Muscle layer of duodenum (tissue), 2 donors: ENCODE measurements at regions not wholly inside any gene's neighbourhood (a gene's known extent, or its start where the extent isn't known, plus 50 kb on each side); places are given as distances from the start of the nearest gene placed in this dataset.

Experiments
- H3K27ac ChIP-seq: one replicate; pipeline ENCODE4 v1.7.0; 2013; ENCODE audit warnings: mild to moderate bottlenecking, low read length
- H3K27me3 ChIP-seq: one replicate; pipeline ENCODE4 v1.7.0; 2013; ENCODE audit warnings: low read depth, mild to moderate bottlenecking, control low read depth, low read length
- H3K36me3 ChIP-seq, 2 donors: one replicate each; pipeline ENCODE4 v1.7.0; 2013; ENCODE audit warnings: low read length in 2 of 2, control low read depth in 1 of 2, mild to moderate bottlenecking in 1 of 2; ENCODE audit not compliant: insufficient read depth in 2 of 2, control insufficient read depth in 1 of 2
- H3K4me1 ChIP-seq, 2 donors: one replicate each; pipeline ENCODE4 v1.7.0; 2013; ENCODE audit warnings: low read length in 2 of 2, mild to moderate bottlenecking in 2 of 2, control low read depth in 1 of 2, moderate library complexity in 1 of 2; ENCODE audit not compliant: insufficient read depth in 2 of 2, control insufficient read depth in 1 of 2
- H3K4me3 ChIP-seq, 2 donors: one replicate each; pipeline ENCODE4 v1.7.0; 2013; ENCODE audit warnings: low read length in 2 of 2, low read depth in 1 of 2, mild to moderate bottlenecking in 1 of 2
- H3K9me3 ChIP-seq, 2 donors: one replicate each; pipeline ENCODE4 v1.7.0; 2013; ENCODE audit warnings: low read length in 2 of 2, control low read depth in 1 of 2, mild to moderate bottlenecking in 1 of 2; ENCODE audit not compliant: control insufficient read depth in 1 of 2
- donor health status: healthy.

DNA sequence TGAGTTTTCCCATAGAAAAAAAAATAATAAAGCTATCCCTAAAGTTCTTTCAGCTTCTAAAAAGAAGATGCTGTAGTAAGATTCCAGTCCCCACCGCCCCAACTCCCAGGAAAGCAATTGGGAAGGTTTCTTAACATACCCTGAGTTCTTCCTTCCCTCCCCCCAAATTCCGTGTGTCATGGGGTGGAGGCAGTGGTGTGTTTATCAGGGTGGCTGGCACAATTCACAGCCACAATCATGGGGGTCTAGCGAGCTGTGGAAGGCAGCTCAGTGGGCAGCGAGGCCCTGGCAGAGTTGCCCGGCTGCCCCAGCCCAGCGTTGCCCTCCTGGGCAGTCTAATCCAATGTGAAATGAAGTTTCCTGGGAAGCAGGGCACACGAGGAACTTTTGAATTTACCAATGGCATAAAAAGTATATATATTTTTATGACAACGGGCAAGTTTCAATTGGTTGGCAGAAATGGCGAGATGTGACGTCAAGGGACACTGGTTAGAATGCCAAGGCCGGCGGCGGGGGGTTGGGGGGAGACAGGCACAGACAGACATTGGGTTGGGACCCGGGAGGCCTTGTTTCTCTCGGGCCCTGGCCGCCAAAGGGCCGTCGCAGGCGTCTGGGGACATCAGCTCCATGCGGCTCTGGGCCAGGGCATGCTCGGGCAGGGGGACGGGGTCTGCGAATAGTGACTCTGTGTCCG, 80.7 kb upstream of the PPARA start:
- Histone ChIP-seq H3K4me1 (peaks cover 25 to 30% of the 10 kb centered on the region in 2 donors), H3K4me3 (peak overlapping the region; percentile 74 to 83), H3K36me3 (peaks cover 0 to 33% of the 10 kb centered on the region in 2 donors), H3K27me3 (no peaks in the 10 kb centered on the region), H3K27ac (peak overlapping the region; percentile 100), H3K9me3 (no peaks in the 10 kb centered on the region)

DNA sequence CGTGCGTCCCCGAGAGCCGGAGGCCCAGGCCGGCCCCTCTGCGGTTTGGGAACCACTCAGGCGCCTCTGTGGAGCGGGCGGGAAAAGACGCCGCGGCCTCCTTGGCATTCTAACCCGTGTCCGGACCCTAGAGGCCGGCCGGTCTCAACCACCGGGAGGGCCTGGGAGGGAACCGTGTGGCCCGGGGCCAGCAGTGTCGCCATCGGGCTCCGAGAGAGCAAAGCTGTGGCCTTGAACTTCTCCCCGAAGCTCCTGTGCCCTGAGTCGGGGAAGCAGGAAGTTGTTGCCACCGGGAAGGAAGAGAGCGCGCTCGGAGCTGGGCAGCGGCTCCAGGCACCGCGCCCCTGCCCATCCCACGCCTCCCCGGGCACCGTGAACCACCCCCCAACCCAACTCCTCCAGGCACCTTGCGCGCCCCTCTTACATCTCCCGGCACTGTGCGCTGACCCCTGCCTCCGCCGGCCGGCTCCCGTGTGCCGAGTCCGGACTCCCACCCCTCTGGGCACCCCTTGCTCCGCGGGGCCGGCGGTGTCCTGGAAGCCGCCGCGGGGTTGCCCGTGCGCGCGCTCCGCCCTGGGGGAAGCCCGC, 80.0 kb upstream of the PPARA start:
- H3K4me3 ChIP-seq, result peak overlapping the region; percentile 74 to 83
- no peaks in the 10 kb centered on the region for H3K9me3 ChIP-seq
- peaks cover 0 to 33% of the 10 kb centered on the region in 2 donors for H3K36me3 ChIP-seq
- peaks cover 27 to 34% of the 10 kb centered on the region in 2 donors for H3K4me1 ChIP-seq
- H3K27me3 ChIP-seq, result no peaks in the 10 kb centered on the region
- peak overlapping the region; percentile 100 for H3K27ac ChIP-seq

GRCh38 chr22:46070803-46071450, 79.4 kb upstream of the PPARA start:
- peak overlapping the region; percentile 100 for H3K27ac ChIP-seq
- peaks cover 30 to 32% of the 10 kb centered on the region in 2 donors for H3K4me1 ChIP-seq
- H3K4me3 ChIP-seq, result peak overlapping the region; percentile 74 to 87
- peaks cover 0 to 37% of the 10 kb centered on the region in 2 donors for H3K36me3 ChIP-seq
- H3K9me3 ChIP-seq, result no peaks in the 10 kb centered on the region
- no peaks in the 10 kb centered on the region for H3K27me3 ChIP-seq

GRCh38 chr22:46071451-46072109, 78.7 kb upstream of the PPARA start:
- H3K4me1 ChIP-seq, result peaks cover 30 to 36% of the 10 kb centered on the region in 2 donors
- H3K9me3 ChIP-seq, result no peaks in the 10 kb centered on the region
- H3K27me3 ChIP-seq, result no peaks in the 10 kb centered on the region
- peak overlapping the region; percentile 72 for H3K27ac ChIP-seq
- peaks cover 0 to 43% of the 10 kb centered on the region in 2 donors for H3K36me3 ChIP-seq
- H3K4me3 ChIP-seq, result peak overlapping the region; percentile 87 to 97

DNA sequence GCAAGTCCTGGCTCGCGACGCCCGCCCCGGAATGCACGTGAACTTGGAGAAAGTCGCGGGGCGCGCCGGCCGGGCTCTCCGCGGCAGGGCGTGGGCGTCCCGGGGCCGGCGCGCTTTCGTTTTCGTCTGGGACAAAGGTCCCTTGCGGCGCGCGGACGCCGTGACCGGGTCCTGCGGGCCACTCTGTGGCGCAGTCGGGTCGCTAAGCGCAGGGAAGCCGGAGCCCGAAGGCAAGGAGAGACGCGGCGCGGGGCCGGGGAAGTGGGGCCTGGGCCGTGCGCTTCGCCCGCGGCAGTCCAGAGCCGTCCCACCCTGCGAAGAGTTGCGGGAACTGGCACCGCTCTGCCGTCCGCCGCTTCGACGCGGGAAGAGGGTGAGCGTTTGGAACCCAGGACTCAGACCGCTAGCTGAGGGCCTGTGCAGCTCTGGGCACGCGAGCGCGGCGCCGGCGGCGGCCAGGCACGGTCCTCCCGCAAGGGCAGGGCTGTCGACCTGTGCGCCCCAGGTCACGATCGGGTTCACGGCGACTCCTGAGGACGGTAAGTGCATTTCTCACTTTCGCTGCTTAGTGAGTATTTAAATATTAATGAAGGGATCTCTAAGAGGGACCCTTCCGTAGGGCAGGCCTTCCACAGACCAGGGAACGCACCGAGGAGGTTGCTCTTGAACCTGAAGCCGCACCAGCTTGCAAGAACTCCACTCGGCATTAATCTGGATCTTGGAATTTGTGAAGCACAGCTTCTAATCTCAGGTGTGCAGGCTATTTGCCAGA, 78.0 kb upstream of the PPARA start:
- H3K36me3 ChIP-seq, result peaks cover 0 to 39% of the 10 kb centered on the region in 2 donors
- no peaks in the 10 kb centered on the region for H3K9me3 ChIP-seq
- H3K27ac ChIP-seq, result peak overlapping the region; percentile 95
- no peaks in the 10 kb centered on the region for H3K27me3 ChIP-seq
- peak overlapping the region; percentile 87 to 97 for H3K4me3 ChIP-seq
- peaks cover 34 to 40% of the 10 kb centered on the region in 2 donors for H3K4me1 ChIP-seq

DNA sequence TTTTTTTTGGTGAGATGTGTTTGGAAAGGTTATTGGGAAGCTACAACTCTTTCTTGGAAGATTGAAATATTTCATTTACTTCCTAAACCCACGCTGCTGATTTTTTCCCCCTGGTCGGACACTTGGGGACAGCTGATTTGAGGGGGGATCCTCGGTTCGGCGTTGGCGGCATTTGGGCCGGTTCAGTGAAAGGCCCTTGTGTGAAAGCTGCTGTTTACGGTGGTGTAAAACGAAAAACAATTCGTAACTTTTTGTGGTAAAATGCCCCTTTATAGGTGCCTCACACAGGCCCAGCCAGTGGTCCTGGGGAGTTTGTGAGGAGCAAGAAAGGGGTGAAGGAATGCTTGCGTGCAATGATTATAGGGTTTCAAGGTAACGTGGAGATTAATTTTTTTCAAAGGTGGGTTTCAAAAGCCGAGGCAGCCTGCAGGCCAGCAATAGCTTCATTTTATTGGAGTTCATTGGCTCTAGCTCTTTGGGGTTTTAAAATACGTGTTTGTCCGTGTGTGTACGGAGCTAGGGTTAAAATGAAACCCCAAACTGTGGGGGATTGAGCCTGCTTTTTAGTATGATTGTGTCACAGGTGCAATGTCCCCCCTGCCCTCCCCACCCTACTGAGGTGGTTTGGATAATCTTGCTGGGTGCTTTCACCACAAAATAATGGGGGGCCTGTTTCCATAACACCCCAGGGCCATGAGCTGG, 77.2 kb upstream of the PPARA start:
- no peaks in the 10 kb centered on the region for H3K27me3 ChIP-seq
- peak overlapping the region; percentile 87 to 97 for H3K4me3 ChIP-seq
- no peaks in the 10 kb centered on the region for H3K9me3 ChIP-seq
- H3K36me3 ChIP-seq, result peaks cover 0 to 36% of the 10 kb centered on the region in 2 donors
- peaks cover 36 to 38% of the 10 kb centered on the region in 2 donors for H3K4me1 ChIP-seq
- peak overlapping the region; percentile 95 for H3K27ac ChIP-seq

DNA sequence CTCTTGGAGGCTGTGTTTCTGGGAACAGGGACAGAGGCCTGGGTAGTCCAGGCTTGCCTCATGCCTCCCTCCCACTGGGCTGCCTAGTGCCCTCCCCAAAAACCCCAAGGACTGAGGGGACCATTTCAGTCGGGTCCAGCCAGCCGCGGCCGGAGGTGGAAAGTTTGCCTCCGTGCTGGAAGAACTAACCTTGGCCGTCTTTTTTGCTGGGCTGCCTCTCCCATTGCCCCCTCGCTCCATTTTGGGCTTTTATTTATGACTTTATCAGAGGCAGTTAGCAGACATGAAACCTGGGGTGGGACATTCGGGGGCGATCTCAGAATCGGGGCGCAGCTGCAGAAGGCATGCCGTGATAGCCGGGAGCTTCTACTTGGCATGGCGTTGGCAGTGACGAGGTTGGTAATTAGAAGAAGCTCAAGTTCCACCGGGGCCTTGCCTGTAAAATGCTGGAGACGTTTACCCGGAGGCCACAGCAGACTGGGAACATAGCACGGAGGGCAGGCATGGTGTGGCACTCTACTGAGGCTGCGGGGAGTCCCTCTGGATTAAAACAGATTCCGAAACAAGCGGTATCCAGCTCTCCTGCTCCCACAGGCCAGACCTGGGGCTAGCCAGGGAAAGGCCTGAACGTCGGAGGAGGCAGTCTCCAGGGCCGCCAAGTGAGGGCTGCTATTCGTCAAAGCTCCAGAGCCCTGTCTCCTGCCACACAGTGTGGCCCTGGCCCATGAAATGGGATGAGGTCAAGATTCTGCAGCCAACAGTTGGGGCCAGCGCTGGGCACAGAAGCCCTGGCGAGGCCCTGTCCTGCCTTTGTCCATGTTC, 76.4 kb upstream of the PPARA start:
- peak overlapping the region; percentile 87 to 97 for H3K4me3 ChIP-seq
- H3K9me3 ChIP-seq, result no peaks in the 10 kb centered on the region
- peaks cover 28 to 45% of the 10 kb centered on the region in 2 donors for H3K4me1 ChIP-seq
- H3K27ac ChIP-seq, result peak overlapping the region; percentile 95
- peaks cover 0 to 42% of the 10 kb centered on the region in 2 donors for H3K36me3 ChIP-seq
- H3K27me3 ChIP-seq, result no peaks in the 10 kb centered on the region

DNA sequence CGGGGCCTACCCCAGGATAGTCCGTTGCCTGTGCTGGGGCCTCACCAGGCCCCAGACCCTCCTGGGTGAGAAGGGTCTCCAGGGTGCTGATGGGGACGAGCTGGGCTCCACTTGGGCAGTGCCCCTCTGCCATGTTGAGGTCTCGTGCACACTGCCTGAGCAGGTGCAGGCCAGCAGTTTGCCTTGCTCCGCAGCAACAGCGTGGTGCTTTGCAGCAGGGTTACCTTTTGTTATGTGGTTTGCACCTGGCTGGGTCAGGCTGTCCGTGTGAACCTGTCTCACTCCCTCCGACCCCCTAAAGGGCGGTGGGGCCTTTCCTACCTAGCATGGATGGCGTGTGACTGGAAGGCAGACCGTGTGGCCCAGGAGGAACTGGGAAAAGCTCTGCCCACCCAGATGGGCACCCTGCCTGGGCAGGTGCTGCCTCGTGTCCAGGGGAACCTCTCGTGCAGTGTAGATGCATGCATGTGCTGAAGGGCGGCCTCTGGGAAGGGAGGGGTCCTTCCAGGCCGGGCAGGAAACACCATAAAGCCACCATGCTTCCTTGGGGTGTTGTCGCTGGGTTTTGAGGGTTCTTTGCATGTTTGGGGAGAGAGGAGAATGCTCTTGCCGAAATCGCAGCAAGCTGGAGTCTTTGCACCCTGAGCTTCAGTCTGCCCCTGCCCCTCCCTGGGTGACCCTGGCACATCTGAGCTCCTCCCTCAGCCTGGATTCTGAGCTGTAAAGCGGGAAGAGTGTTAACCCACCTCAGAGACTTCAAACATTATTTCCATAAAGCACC, 75.4 kb upstream of the PPARA start:
- H3K27me3 ChIP-seq, result no peaks in the 10 kb centered on the region
- H3K4me3 ChIP-seq, result peak overlapping the region; percentile 87 to 97
- H3K36me3 ChIP-seq, result peaks cover 0 to 46% of the 10 kb centered on the region in 2 donors
- peak overlapping the region; percentile 95 for H3K27ac ChIP-seq
- H3K4me1 ChIP-seq, result peaks cover 25 to 56% of the 10 kb centered on the region in 2 donors
- H3K9me3 ChIP-seq, result no peaks in the 10 kb centered on the region

DNA sequence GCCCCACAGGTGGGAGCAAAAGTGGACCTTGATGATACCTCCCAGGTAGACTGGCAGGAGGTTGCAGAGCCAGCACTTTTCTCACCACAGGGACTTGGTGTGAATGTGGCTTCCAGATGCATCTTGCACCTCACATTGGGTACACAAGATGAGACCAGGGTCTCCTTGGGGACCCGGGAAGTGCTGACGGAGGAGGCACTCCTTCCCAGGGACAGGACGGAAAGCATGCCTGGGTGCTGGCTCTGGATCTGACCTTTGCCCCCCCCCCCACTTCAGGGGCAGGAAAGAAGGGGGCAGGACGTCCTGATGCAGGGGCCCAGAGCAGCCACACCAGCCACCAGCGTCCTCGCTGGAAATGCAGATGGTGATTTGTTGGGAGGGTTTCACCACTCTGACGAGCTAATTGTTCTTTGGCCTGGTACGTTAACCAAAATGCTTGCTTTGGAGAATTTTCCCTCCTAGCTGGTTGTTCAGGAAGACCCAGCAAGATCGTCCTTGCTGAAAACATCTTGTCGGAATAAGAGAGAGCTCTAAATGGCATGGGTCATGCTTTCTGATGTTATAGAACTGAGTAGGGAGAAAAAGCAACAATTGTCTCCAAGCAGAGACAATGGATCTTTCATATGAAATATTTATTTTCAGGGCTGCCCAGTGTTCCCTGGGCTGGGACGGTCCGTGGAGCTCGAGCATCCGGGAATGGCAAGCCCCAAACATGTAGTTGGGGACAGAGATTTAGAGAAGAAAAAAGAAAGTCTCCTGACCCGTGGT, 74.4 kb upstream of the PPARA start:
- Histone ChIP-seq H3K4me3 (peak overlapping the region; percentile 87 to 97), H3K27me3 (no peaks in the 10 kb centered on the region), H3K4me1 (peaks cover 25 to 62% of the 10 kb centered on the region in 2 donors), H3K27ac (peak overlapping the region; percentile 95), H3K9me3 (no peaks in the 10 kb centered on the region), H3K36me3 (peaks cover 0 to 45% of the 10 kb centered on the region in 2 donors)
